ENCODE measurements at regions not wholly inside any gene's neighbourhood (a gene's known extent, or its start where the extent isn't known, plus 50 kb on each side); places are given as distances from the start of the nearest gene placed in this dataset.

GRCh38 chr5:173524136-173524535 lies 92.3 kb downstream of the BOD1 start:
- no peak for DNase-seq

GRCh38 chr5:173523388-173523787 lies 93.1 kb downstream of the BOD1 start:
- no peak for DNase-seq

- no peak for DNase-seq
These were observed 93.9 kb downstream of the BOD1 start for GRCh38 chr5:173522518-173522917.

GRCh38 chr5:173518856-173519255 lies 97.6 kb downstream of the BOD1 start:
- no peak for DNase-seq

GRCh38 chr5:173517648-173518047 lies 98.8 kb downstream of the BOD1 start:
- DNase-seq, result no peak

GRCh38 chr5:173515526-173515925 lies 100.9 kb downstream of the BOD1 start:
- no peak for DNase-seq

- no peak for DNase-seq
These were observed 101.8 kb downstream of the BOD1 start for GRCh38 chr5:173514661-173515060.

GRCh38 chr5:173513521-173513991 lies 102.9 kb downstream of the BOD1 start:
- DNase-seq, result no peak

GRCh38 chr5:173512637-173513435 lies 103.6 kb downstream of the BOD1 start:
- no peak for DNase-seq

- no peak for DNase-seq
These were observed 107.4 kb downstream of the BOD1 start for GRCh38 chr5:173509060-173509459.

- DNase-seq, result no peak
These were observed 109.3 kb downstream of the BOD1 start for GRCh38 chr5:173507171-173507570.

GRCh38 chr5:173505634-173506033 lies 110.8 kb downstream of the BOD1 start:
- no peak for DNase-seq

- no peak for DNase-seq
These were observed 114.5 kb downstream of the BOD1 start for GRCh38 chr5:173501922-173502321.

GRCh38 chr5:173501271-173501670 lies 115.2 kb downstream of the BOD1 start:
- DNase-seq, result no peak

GRCh38 chr5:173500213-173500560 lies 116.3 kb downstream of the BOD1 start:
- DNase-seq, result no peak

GRCh38 chr5:173499471-173500212 lies 116.8 kb downstream of the BOD1 start:
- no peak for DNase-seq

GRCh38 chr5:173498739-173499470 lies 117.5 kb downstream of the BOD1 start:
- DNase-seq, result peak; percentile 31

- no peak for DNase-seq
These were observed 118.2 kb downstream of the BOD1 start for GRCh38 chr5:173498286-173498685.

GRCh38 chr5:173497685-173498084 lies 118.8 kb downstream of the BOD1 start:
- no peak for DNase-seq

- DNase-seq, result no peak
These were observed 119.6 kb downstream of the BOD1 start for GRCh38 chr5:173496883-173497255.

- DNase-seq, result no peak
These were observed 120.1 kb downstream of the BOD1 start for GRCh38 chr5:173496129-173496882.

- DNase-seq, result no peak
These were observed 121.1 kb downstream of the BOD1 start for GRCh38 chr5:173495225-173495904.
